ENCODE measurements at regions not wholly inside any gene's neighbourhood (a gene's known extent, or its start where the extent isn't known, plus 50 kb on each side); places are given as distances from the start of the nearest gene placed in this dataset.

- H3K4me3 ChIP-seq, result no peak overlapping the region
- H3K4me1 ChIP-seq, result no peaks in the 10 kb centered on the region
- TF ChIP-seq CTCF (IDR thresholded peaks at IDR 0.05) (no peak), POLR2A (IDR thresholded peaks at IDR 0.05) (no peak)
- ATAC-seq (no peak), DNase-seq (no peak)
- peaks cover 0 to 4% (median 0%) of the 10 kb centered on the region in 4 donors for H3K9me3 ChIP-seq
- H3K27ac ChIP-seq, result no peak overlapping the region
- no peaks in the 10 kb centered on the region for H3K27me3 ChIP-seq
- intact Hi-C loops (cut with DNase I), result no loop called here
- WGBS (ENCODE audit: insufficient coverage, low coverage, low lambda C conversion rate, missing lambda C conversion rate), result 43% methylated on average over 1 of the region's 1 CpG
- H3K36me3 ChIP-seq, result no peaks in the 10 kb centered on the region
Observed at GRCh38 chr21:25240974-25241373, 366.3 kb downstream of the MRPL39 start.

- ATAC-seq, result no peak
- intact Hi-C loops (cut with DNase I), result no loop called here
Observed at GRCh38 chr21:25234857-25235801, 372.2 kb downstream of the MRPL39 start.

GRCh38 chr21:25220954-25221353 is 386.3 kb downstream of the MRPL39 start:
- Histone ChIP-seq H3K36me3 (no peaks in the 10 kb centered on the region), H3K27me3 (no peaks in the 10 kb centered on the region), H3K4me1 (no peaks in the 10 kb centered on the region), H3K27ac (no peak overlapping the region), H3K9me3 (no peaks in the 10 kb centered on the region), H3K4me3 (no peak overlapping the region)
- intact Hi-C loops (cut with DNase I), result no loop called here
- TF ChIP-seq CTCF (IDR thresholded peaks at IDR 0.05) (no peak), POLR2A (IDR thresholded peaks at IDR 0.05) (no peak)
- no peak for ATAC-seq
- DNase-seq, result no peak

More at GRCh38 chr21:25234857-25235801, 372.2 kb downstream of the MRPL39 start:
- whole genome bisulfite sequencing (ENCODE audit: insufficient coverage, low coverage, low lambda C conversion rate, missing lambda C conversion rate), result 43% methylated on average over 4 of the region's 4 CpGs
- Histone ChIP-seq H3K9me3 (no peaks in the 10 kb centered on the region), H3K36me3 (no peaks in the 10 kb centered on the region), H3K27me3 (no peaks in the 10 kb centered on the region), H3K4me1 (no peaks in the 10 kb centered on the region), H3K27ac (no peak overlapping the region), H3K4me3 (no peak overlapping the region)
- no peak for TF ChIP-seq CTCF (IDR thresholded peaks at IDR 0.05)
- TF ChIP-seq POLR2A (IDR thresholded peaks at IDR 0.05), result no peak
- no peak for DNase-seq

- no peak for TF ChIP-seq CTCF (IDR thresholded peaks at IDR 0.05)
- TF ChIP-seq POLR2A (IDR thresholded peaks at IDR 0.05), result no peak
- WGBS (ENCODE audit: insufficient coverage, low coverage, low lambda C conversion rate, missing lambda C conversion rate), result 71% methylated on average over 1 of the region's 1 CpG
Observed at GRCh38 chr21:25220169-25220568, 387.1 kb downstream of the MRPL39 start.

More at GRCh38 chr21:25220169-25220568, 387.1 kb downstream of the MRPL39 start:
- no peaks in the 10 kb centered on the region for H3K27me3 ChIP-seq
- H3K9me3 ChIP-seq, result no peaks in the 10 kb centered on the region
- DNase-seq, result no peak
- no peak overlapping the region for H3K4me3 ChIP-seq
- intact Hi-C loops (cut with DNase I), result no loop called here
- no peaks in the 10 kb centered on the region for H3K4me1 ChIP-seq
- ATAC-seq, result no peak
- no peak overlapping the region for H3K27ac ChIP-seq
- no peaks in the 10 kb centered on the region for H3K36me3 ChIP-seq
